ENCODE measurements at regions not wholly inside any gene's neighbourhood (a gene's known extent, or its start where the extent isn't known, plus 50 kb on each side); places are given as distances from the start of the nearest gene placed in this dataset.

DNA sequence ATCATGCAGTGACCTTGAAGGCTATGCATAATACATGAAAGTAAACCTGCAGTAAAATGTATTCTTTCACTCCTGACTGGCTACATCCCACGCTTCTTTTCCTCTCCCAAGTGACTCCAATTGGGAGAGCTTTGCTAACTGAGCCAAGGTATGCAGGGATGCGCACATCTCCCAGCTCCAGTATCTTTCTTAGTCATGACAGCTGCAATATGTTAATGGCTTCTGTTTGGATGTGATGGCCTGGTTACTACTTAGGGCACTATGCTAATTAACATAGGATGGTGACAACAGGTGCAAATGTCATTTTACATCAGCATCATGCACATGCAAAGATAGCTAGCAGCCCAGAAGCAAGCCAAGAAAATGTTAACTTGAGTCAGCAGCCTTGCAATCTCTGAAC, 134.7 kb downstream of the POU4F1 start:
- peaks cover 0 to 2% (median 0%) of the 10 kb centered on the region in 11 donors for H3K9me3 Mint-ChIP-seq
- Histone ChIP-seq H3K27ac (ENCODE audit: low read depth, low read length) (no peak overlapping the region), H3K27me3 (ENCODE audit: control insufficient read depth in 2 of 2, insufficient read depth in 2 of 2, low read length in 2 of 2) (no peaks in the 10 kb centered on the region), H3K36me3 (ENCODE audit: control insufficient read depth in 2 of 3, insufficient read depth in 3 of 3, low read length in 3 of 3) (no peaks in the 10 kb centered on the region), H3K4me3 (ENCODE audit: low read length) (no peak overlapping the region), H3K9me3 (ENCODE audit: control insufficient read depth in 2 of 3, low read length in 3 of 3) (no peaks in the 10 kb centered on the region), H3K4me1 (ENCODE audit: control insufficient read depth in 2 of 2, insufficient read depth in 2 of 2, low read length in 2 of 2) (no peaks in the 10 kb centered on the region)
- no peak overlapping the region for H3K27ac Mint-ChIP-seq
- DNase-seq (no peak), ATAC-seq (no peak)
- intact Hi-C loops (cut with micrococcal nuclease): no loop called here
- no peak overlapping the region for H3K4me3 Mint-ChIP-seq
- H3K36me3 Mint-ChIP-seq: no peaks in the 10 kb centered on the region
- H3K4me1 Mint-ChIP-seq: no peaks in the 10 kb centered on the region
- CTCF ChIA-PET: no interaction called here
- H3K27me3 Mint-ChIP-seq: peaks cover 0 to 20% (median 7%) of the 10 kb centered on the region in 5 donors
- POLR2A ChIA-PET: no interaction called here

DNA sequence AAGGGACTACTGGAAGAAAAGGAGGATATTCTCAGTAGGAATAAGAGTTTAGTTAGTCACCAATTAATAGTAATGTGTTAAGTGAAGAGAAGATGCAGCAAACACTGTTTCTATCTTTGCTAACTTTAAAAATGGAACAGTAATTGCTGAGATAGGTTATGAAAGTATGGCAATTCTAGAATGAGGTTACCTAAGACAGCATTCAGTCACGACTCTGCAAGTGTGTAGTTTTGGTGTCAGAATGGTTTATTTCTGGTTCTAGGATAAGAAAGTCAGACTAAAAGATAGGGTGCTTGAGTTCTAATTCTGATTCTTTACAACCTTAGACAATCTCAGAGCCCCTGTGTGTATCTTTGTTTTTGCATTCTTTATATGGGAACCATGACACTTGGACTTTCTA, 138.1 kb downstream of the POU4F1 start:
- peaks cover 0 to 3% (median 0%) of the 10 kb centered on the region in 11 donors for H3K9me3 Mint-ChIP-seq
- no peak overlapping the region for H3K4me3 ChIP-seq (ENCODE audit: low read length)
- H3K27me3 Mint-ChIP-seq: peaks cover 0 to 11% (median 6%) of the 10 kb centered on the region in 5 donors
- H3K27ac Mint-ChIP-seq: no peak overlapping the region
- no peaks in the 10 kb centered on the region for H3K9me3 ChIP-seq (ENCODE audit: control insufficient read depth in 2 of 3, low read length in 3 of 3)
- no peak for ATAC-seq
- H3K4me1 Mint-ChIP-seq: no peaks in the 10 kb centered on the region
- H3K36me3 Mint-ChIP-seq: no peaks in the 10 kb centered on the region
- DNase-seq: no peak
- H3K4me1 ChIP-seq (ENCODE audit: control insufficient read depth in 2 of 2, insufficient read depth in 2 of 2, low read length in 2 of 2): no peaks in the 10 kb centered on the region
- CTCF ChIA-PET: no interaction called here
- H3K27me3 ChIP-seq (ENCODE audit: control insufficient read depth in 2 of 2, insufficient read depth in 2 of 2, low read length in 2 of 2): no peaks in the 10 kb centered on the region
- POLR2A ChIA-PET: no interaction called here
- intact Hi-C loops (cut with micrococcal nuclease): no loop called here
- H3K27ac ChIP-seq (ENCODE audit: low read depth, low read length): no peak overlapping the region
- H3K36me3 ChIP-seq (ENCODE audit: control insufficient read depth in 2 of 3, insufficient read depth in 3 of 3, low read length in 3 of 3): no peaks in the 10 kb centered on the region
- H3K4me3 Mint-ChIP-seq: no peak overlapping the region

DNA sequence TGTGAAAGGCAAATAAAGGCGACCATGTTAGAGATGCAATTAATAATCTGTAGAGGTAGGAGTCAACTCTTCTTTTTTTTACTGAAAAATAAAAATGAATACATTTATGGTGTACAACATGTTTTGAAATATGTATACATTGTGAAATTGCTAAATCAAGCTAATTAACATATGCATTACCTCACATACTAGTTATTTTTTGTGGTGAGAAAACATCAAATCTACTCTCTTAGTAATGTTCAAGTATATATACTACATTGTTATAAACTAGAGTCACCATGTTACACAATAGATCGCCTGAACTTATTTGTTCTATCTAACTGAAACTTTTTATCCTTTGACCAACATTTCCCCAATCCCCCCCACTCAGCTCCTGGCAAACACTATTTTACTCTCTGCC, 143.2 kb downstream of the POU4F1 start:
- DNase-seq: no peak
- Mint-ChIP-seq H3K4me3 (no peak overlapping the region), H3K36me3 (no peaks in the 10 kb centered on the region), H3K4me1 (no peaks in the 10 kb centered on the region), H3K9me3 (peaks cover 0 to 11% (median 4%) of the 10 kb centered on the region in 11 donors), H3K27me3 (peaks cover 0 to 11% (median 3%) of the 10 kb centered on the region in 5 donors), H3K27ac (no peak overlapping the region)
- H3K4me1 ChIP-seq (ENCODE audit: control insufficient read depth in 2 of 2, insufficient read depth in 2 of 2, low read length in 2 of 2): no peaks in the 10 kb centered on the region
- ChIA-PET POLR2A (no interaction called here), CTCF (no interaction called here)
- no peaks in the 10 kb centered on the region for H3K9me3 ChIP-seq (ENCODE audit: control insufficient read depth in 2 of 3, low read length in 3 of 3)
- H3K36me3 ChIP-seq (ENCODE audit: control insufficient read depth in 2 of 3, insufficient read depth in 3 of 3, low read length in 3 of 3): no peaks in the 10 kb centered on the region
- no peak overlapping the region for H3K27ac ChIP-seq (ENCODE audit: low read depth, low read length)
- intact Hi-C loops (cut with micrococcal nuclease): no loop called here
- H3K4me3 ChIP-seq (ENCODE audit: low read length): no peak overlapping the region
- ATAC-seq: no peak
- no peaks in the 10 kb centered on the region for H3K27me3 ChIP-seq (ENCODE audit: control insufficient read depth in 2 of 2, insufficient read depth in 2 of 2, low read length in 2 of 2)

DNA sequence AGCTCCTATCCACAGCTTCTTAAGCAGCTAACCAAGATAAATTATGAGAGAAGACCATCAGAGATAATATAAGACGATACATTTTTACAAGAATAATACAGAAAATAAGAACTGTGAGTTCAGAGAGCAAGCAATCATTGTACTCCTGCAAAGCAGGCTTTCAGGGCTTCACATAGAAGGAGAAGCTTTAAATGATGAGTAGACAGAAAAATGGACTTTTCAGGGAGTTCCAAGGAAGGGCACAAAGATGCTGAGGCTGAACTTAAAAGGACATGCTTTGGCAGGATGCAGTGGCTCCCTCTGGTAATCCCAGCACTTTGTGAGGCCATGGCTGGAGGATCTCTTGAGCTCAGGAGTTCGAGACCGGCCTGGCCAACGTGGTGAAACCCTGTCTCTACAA, 159.5 kb downstream of the POU4F1 start:
- Mint-ChIP-seq H3K27ac (no peak overlapping the region), H3K36me3 (no peaks in the 10 kb centered on the region), H3K9me3 (peaks cover 0 to 2% (median 0%) of the 10 kb centered on the region in 11 donors), H3K4me3 (no peak overlapping the region), H3K27me3 (no peaks in the 10 kb centered on the region), H3K4me1 (no peaks in the 10 kb centered on the region)
- Histone ChIP-seq H3K27ac (ENCODE audit: low read depth, low read length) (no peak overlapping the region), H3K9me3 (ENCODE audit: control insufficient read depth in 2 of 3, low read length in 3 of 3) (no peaks in the 10 kb centered on the region), H3K4me1 (ENCODE audit: control insufficient read depth in 2 of 2, insufficient read depth in 2 of 2, low read length in 2 of 2) (no peaks in the 10 kb centered on the region), H3K36me3 (ENCODE audit: control insufficient read depth in 2 of 3, insufficient read depth in 3 of 3, low read length in 3 of 3) (no peaks in the 10 kb centered on the region), H3K4me3 (ENCODE audit: low read length) (no peak overlapping the region), H3K27me3 (ENCODE audit: control insufficient read depth in 2 of 2, insufficient read depth in 2 of 2, low read length in 2 of 2) (peaks cover 0 to 3% of the 10 kb centered on the region in 2 donors)
- no peak for ATAC-seq
- intact Hi-C loops (cut with micrococcal nuclease): no loop called here
- CTCF ChIA-PET: no interaction called here
- DNase-seq: no peak
- POLR2A ChIA-PET: no interaction called here

DNA sequence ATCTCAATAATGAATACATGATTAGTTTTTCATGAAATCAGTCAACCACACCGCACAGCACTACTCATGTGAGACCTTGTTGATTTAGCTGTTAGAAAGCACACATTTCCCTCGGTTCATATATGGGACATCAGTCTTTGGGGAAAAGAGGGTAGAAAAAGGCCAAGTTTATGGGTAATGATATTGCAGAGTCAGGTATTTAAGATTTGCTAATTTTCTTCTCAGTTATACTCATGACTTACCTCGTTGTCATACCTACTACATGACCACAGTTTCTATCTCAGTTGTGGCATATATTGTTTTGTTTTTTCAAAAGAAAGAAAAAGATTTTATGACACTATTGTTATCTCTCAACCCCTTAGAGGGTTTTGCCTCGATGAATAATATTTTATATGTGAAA, 165.6 kb downstream of the POU4F1 start:
- Mint-ChIP-seq H3K4me1 (no peaks in the 10 kb centered on the region), H3K27ac (no peak overlapping the region), H3K36me3 (no peaks in the 10 kb centered on the region), H3K9me3 (no peaks in the 10 kb centered on the region), H3K27me3 (peaks cover 0 to 9% (median 7%) of the 10 kb centered on the region in 5 donors), H3K4me3 (no peak overlapping the region)
- Histone ChIP-seq H3K4me1 (ENCODE audit: control insufficient read depth in 2 of 2, insufficient read depth in 2 of 2, low read length in 2 of 2) (no peaks in the 10 kb centered on the region), H3K27ac (ENCODE audit: low read depth, low read length) (no peak overlapping the region), H3K36me3 (ENCODE audit: control insufficient read depth in 2 of 3, insufficient read depth in 3 of 3, low read length in 3 of 3) (no peaks in the 10 kb centered on the region), H3K9me3 (ENCODE audit: control insufficient read depth in 2 of 3, low read length in 3 of 3) (no peaks in the 10 kb centered on the region), H3K4me3 (ENCODE audit: low read length) (no peak overlapping the region), H3K27me3 (ENCODE audit: control insufficient read depth in 2 of 2, insufficient read depth in 2 of 2, low read length in 2 of 2) (peaks cover 0 to 7% of the 10 kb centered on the region in 2 donors)
- DNase-seq (no peak), ATAC-seq (no peak)
- ChIA-PET CTCF (no interaction called here), POLR2A (no interaction called here)
- intact Hi-C loops (cut with micrococcal nuclease): no loop called here

DNA sequence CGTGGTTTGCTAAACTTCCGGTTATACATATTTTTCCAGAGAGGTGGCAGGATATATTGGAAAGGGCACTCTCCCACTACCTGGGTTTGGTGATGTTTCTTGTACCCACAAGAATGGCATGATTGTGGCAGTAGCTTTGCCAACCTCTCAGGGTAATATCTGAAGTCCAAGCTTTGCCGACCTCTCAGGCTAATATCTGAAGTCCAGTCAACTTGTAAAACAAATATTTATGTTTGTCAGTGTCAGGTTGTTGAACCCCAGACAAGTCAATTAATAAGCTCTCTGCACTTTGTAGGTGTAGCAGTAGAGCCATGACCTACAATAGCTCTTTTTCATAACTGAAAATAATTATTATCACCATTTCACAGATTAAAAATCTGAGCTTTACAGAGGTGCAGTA, 167.0 kb downstream of the POU4F1 start:
- Histone ChIP-seq H3K9me3 (ENCODE audit: control insufficient read depth in 2 of 3, low read length in 3 of 3) (no peaks in the 10 kb centered on the region), H3K4me1 (ENCODE audit: control insufficient read depth in 2 of 2, insufficient read depth in 2 of 2, low read length in 2 of 2) (no peaks in the 10 kb centered on the region), H3K27ac (ENCODE audit: low read depth, low read length) (no peak overlapping the region), H3K4me3 (ENCODE audit: low read length) (no peak overlapping the region), H3K36me3 (ENCODE audit: control insufficient read depth in 2 of 3, insufficient read depth in 3 of 3, low read length in 3 of 3) (no peaks in the 10 kb centered on the region), H3K27me3 (ENCODE audit: control insufficient read depth in 2 of 2, insufficient read depth in 2 of 2, low read length in 2 of 2) (peaks cover 0 to 7% of the 10 kb centered on the region in 2 donors)
- no peak overlapping the region for H3K4me3 Mint-ChIP-seq
- no peaks in the 10 kb centered on the region for H3K9me3 Mint-ChIP-seq
- intact Hi-C loops (cut with micrococcal nuclease): no loop called here
- H3K36me3 Mint-ChIP-seq: no peaks in the 10 kb centered on the region
- POLR2A ChIA-PET: no interaction called here
- H3K4me1 Mint-ChIP-seq: no peaks in the 10 kb centered on the region
- DNase-seq (no peak), ATAC-seq (no peak)
- CTCF ChIA-PET: no interaction called here
- H3K27ac Mint-ChIP-seq: no peak overlapping the region
- H3K27me3 Mint-ChIP-seq: peaks cover 0 to 10% (median 8%) of the 10 kb centered on the region in 5 donors

DNA sequence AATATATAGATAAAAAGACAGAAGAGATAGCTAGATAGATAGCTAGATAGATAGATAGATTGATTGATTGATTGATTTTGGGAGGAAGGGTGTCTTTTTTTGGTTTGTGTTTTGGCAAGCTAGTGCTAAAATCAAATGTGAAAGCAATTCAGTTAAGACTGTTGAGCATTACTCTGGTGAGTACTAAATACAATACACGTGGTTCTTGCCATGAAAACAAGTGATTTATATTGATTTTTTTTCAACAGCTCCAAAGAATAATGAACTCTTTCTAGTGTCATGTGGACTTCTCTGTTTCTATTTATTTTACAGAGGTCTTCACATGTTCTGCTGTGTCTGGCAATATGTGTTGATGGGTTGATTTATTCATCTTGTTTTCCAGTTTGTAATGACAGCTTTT, 172.0 kb downstream of the POU4F1 start:
- DNase-seq: no peak
- no peak overlapping the region for H3K4me3 Mint-ChIP-seq
- H3K27me3 Mint-ChIP-seq: peaks cover 0 to 19% (median 14%) of the 10 kb centered on the region in 5 donors
- Histone ChIP-seq H3K4me3 (ENCODE audit: low read length) (no peak overlapping the region), H3K27me3 (ENCODE audit: control insufficient read depth in 2 of 2, insufficient read depth in 2 of 2, low read length in 2 of 2) (peaks cover 0 to 3% of the 10 kb centered on the region in 2 donors), H3K4me1 (ENCODE audit: control insufficient read depth in 2 of 2, insufficient read depth in 2 of 2, low read length in 2 of 2) (no peaks in the 10 kb centered on the region), H3K9me3 (ENCODE audit: control insufficient read depth in 2 of 3, low read length in 3 of 3) (no peaks in the 10 kb centered on the region), H3K36me3 (ENCODE audit: control insufficient read depth in 2 of 3, insufficient read depth in 3 of 3, low read length in 3 of 3) (no peaks in the 10 kb centered on the region), H3K27ac (ENCODE audit: low read depth, low read length) (no peak overlapping the region)
- intact Hi-C loops (cut with micrococcal nuclease): no loop called here
- POLR2A ChIA-PET: no interaction called here
- no peaks in the 10 kb centered on the region for H3K36me3 Mint-ChIP-seq
- no peak overlapping the region for H3K27ac Mint-ChIP-seq
- H3K4me1 Mint-ChIP-seq: no peaks in the 10 kb centered on the region
- peaks cover 0 to 3% (median 0%) of the 10 kb centered on the region in 11 donors for H3K9me3 Mint-ChIP-seq
- no peak for ATAC-seq
- CTCF ChIA-PET: no interaction called here
